MM.1S (cell line): ENCODE measurements at regions not wholly inside any gene's neighbourhood (a gene's known extent, or its start where the extent isn't known, plus 50 kb on each side); places are given as distances from the start of the nearest gene placed in this dataset.

Experiments
- CTCF ChIP-seq: fragments of 300-600 bp; sonication (generic); IDR thresholded peaks from 2 replicates; pipeline ENCODE4 v1.5.1; 2016; ENCODE audit warnings: antibody characterized with exemption, low read length, mixed read lengths
- EZH2 ChIP-seq: fragments of 300-600 bp; sonication (generic); optimal IDR thresholded peaks from 2 replicates; pipeline ENCODE3; 2017; ENCODE audit warnings: low read depth, mild to moderate bottlenecking, antibody characterized with exemption, low read length, mixed read lengths
- EZH2phosphoT487 ChIP-seq: fragments of 300-600 bp; sonication (generic); IDR thresholded peaks from 2 replicates; pipeline ENCODE4 v1.6.1; 2018; ENCODE audit warnings: antibody characterized with exemption, low read length

- no peak for TF ChIP-seq CTCF
- TF ChIP-seq EZH2, result no peak
- TF ChIP-seq EZH2phosphoT487, result no peak
These were observed 289.8 kb upstream of the GRAMD2B start for GRCh38 chr5:126133424-126133823.
